GM21786 (cell line): ENCODE measurements at regions not wholly inside any gene's neighbourhood (a gene's known extent, or its start where the extent isn't known, plus 50 kb on each side); places are given as distances from the start of the nearest gene placed in this dataset.

Experiments used
- ATAC-seq: cut with Tn5 transposase; IDR thresholded peaks from one replicate; pipeline ENCODE4 v1.9.1; 2021; ENCODE audit not compliant: unreplicated experiment

DNA sequence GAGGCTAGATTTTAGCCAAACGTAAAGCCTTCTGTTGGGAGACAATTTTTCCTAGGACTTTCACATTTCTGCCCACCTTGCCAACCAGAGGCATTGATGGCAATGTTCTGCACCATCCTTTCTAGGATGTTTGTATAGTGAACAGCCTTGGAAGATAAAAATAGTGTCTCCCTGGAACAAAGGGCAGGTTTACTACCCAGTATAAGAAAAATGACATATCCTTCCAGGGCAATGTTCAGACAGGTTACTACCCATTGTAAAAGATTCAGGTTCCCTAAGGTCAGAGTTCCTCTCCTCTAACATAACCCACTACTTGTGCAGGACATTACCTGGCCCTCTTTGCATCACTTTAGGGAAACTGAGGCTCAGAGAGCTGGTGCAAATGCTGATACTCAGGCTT, 248.2 kb upstream of the VEPH1 start:
- ATAC-seq = no peak

DNA sequence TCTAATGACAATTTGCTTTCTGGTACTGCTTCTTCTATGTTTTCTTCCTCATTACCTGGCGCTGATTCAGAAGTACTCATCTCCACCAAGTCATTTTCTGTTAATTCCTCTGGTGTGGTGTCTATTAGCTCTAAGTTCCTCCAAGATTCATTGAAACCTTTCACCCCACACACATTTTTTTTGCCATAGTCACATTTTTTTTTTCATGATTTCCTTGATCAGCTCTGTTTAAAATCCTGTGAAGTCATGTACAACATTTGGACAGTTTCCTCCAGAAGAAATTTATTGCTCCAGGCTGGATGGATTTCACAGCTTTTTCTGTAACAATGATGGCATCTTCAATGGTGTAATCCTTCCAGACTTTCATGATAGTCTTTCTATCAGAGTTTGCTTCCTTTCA, 243.2 kb upstream of the VEPH1 start:
- ATAC-seq = no peak

- ATAC-seq = no peak
Measured at GRCh38 chr3:157741607-157742006, 238.4 kb upstream of the VEPH1 start.

- no peak for ATAC-seq
Measured at GRCh38 chr3:157738441-157738840, 235.2 kb upstream of the VEPH1 start.

- no peak for ATAC-seq
Measured at GRCh38 chr3:157718800-157719199, 215.6 kb upstream of the VEPH1 start.

- ATAC-seq = no peak
Measured at GRCh38 chr3:157713101-157713500, 209.9 kb upstream of the VEPH1 start.

DNA sequence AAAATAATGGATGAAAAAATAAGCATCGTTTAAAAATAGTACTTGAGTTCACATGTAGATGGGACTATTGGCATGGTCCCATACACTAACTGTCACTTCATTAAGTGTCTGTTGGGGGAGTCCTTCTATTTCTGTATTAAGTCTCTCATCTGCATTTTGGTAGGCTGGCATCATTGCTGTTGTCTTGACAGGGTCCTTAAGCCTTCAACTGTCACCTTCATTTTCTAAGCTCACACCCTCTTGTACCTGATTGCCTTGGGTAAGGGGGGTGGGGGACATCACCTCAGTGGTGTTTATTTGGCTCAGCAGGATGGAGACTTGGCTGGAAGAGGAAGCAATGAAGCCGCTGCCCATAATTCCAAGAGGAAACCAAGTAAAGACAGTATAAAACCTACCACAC, 202.0 kb upstream of the VEPH1 start:
- no peak for ATAC-seq

DNA sequence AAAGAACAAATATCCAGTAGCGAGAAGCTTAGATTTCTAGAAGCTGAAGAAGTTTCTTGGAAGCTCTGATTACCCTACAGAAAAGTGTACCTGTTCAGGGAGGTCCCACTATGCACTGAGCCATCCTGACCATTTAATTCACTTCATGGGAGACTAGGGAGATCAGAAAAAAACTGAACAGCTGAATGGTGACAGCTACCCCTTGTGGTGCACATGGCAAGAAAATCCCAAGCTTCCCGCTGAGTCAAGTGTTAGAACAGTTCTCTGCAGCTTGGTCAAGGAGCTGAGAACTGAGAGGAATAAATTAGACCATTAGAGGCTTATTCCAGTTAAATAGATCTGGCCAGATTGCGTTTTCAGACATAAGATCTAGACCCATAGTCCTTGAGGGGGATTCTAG, 197.2 kb upstream of the VEPH1 start:
- ATAC-seq = no peak

- no peak for ATAC-seq
Measured at GRCh38 chr3:157695586-157695985, 192.4 kb upstream of the VEPH1 start.

DNA sequence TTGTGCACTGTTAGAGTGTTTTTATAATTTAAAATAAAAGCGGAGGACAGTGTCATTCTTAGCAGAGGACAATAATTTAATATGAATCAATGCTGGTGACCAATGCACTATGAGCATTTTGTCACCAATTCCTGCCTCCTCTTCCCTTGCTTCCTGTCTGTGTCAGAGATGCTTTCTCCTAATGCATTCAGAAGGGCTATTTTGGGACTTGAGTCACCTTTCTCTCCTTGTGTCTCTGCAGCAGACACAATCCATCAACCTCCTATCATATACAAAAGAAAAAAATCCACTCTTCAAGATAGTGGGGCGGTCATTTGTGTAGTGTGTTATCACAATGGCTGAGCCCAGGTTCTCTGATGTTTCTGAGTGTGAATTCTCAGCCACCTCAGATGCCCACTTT, 191.9 kb upstream of the VEPH1 start:
- no peak for ATAC-seq

GRCh38 chr3:157693762-157694161, 190.5 kb upstream of the VEPH1 start:
- ATAC-seq = no peak

GRCh38 chr3:157692468-157692867, 189.3 kb upstream of the VEPH1 start:
- peak; percentile 93 for ATAC-seq

DNA sequence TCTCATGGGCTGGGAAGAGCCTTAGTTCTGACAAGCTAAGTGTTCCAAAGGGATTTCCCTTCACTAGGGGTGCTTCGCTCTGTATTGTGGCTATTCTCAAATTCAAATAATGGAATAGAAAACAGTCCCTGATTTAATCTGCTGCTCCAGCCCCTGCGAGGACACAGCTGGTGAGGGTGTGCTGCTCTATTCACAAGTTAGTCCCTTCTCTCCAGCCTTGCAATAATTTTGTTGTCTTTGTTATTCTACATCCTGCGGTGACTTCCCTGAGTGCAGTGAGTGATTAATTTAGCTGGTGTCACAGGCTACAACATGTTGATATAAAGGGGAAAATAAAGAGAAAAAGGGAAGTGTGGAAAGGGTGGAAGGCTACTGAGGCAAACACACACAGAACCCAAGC, 180.5 kb upstream of the VEPH1 start:
- no peak for ATAC-seq

DNA sequence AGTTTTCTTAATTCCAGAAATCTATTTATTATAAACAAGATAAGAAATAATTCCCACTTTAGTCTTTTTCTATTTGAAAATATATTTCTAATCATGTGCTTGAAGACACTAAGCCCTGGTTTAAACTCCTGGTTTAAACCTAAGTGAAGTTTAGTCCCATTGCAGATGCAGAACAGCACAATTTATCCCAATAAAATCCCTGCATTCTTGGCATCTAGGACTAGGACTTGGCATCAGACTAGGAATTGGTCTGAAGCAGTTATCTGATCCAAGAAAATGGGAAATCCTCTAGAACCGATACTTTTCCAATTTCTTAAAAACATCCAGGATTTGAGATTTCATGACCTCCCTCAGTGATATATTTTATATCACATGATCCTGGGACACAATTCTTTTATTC, 168.8 kb upstream of the VEPH1 start:
- ATAC-seq = no peak

- no peak for ATAC-seq
Measured at GRCh38 chr3:157671656-157672055, 168.4 kb upstream of the VEPH1 start.

- no peak for ATAC-seq
Measured at GRCh38 chr3:157669416-157669815, 166.2 kb upstream of the VEPH1 start.

DNA sequence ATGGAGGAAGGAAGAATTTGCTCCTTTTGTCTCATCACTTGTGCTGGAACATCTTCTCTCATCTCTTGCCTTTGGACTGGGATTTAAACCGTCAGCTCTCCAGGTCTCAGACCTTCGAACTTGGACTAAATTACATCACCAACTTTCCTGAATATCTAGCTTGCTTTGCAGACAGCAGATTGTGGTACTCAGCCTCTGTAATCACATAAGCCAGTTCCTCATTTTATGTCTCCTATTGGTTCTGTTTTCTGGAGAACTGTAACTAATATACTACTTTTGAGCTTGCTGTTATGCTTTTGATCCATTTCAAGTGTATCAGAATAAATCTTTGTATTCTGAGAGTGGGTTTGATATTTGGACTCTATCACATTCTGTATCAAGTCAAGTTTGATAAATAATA, 164.3 kb upstream of the VEPH1 start:
- ATAC-seq = no peak

DNA sequence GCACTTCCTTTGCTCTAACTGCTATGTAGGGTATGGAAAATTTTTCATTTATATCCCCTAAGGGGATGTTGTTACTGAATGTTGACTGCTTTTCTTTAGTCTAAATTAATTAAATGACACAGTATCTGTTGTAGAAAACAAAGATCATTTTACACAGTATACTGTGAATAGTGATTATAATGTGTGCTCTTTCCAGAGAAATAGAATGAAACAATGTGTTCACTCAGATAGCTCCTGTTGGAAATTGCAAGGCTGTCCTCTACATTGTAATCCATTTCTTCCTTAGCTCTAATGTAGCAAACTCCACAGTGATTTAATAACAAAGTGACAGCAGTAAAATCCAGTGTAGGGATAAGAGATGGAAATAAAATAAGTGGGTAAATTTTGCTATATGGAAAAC, 159.0 kb upstream of the VEPH1 start:
- no peak for ATAC-seq

- no peak for ATAC-seq
Measured at GRCh38 chr3:157660847-157661246, 157.6 kb upstream of the VEPH1 start.

DNA sequence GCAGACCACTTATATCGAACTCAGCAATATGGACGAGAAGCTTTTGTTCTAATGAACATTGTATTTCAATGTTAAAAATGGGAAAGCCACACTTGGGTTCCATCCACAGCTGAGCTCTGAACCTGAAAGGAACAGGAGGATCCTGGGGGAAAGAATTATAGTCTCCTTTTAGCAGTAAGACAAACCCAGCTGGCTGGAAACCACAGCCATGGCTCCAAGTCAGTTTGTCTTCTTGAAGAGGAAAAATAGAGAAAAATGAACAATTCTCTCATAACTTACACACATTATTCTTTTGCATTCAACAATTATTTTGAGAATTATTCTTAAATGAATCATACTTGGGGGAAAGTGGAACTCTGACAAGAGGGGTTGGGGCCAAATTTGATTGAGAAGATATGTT, 149.2 kb upstream of the VEPH1 start:
- ATAC-seq = no peak

DNA sequence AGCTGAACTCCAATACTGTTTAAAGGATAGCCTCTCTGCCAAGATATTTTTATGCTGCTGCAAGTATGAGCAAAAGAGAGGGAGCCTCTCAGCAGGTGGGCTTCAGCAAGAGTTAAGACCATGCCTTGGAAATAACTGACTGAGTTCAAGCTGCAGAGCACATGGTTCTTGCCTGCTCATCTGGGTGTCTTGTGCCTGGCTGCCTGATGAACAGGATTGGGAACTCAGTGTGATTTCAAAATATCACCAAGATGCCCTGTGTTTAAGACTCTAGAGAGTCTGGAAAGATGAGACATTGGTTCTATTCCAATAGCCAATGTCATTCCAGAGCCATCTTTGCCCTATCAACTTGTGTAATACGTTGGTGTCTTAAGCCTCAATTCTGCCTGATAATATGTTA, 147.5 kb upstream of the VEPH1 start:
- no peak for ATAC-seq

GRCh38 chr3:157650172-157650571, 147.0 kb upstream of the VEPH1 start:
- no peak for ATAC-seq

GRCh38 chr3:157649511-157649910, 146.3 kb upstream of the VEPH1 start:
- no peak for ATAC-seq

GRCh38 chr3:157647820-157648219, 144.6 kb upstream of the VEPH1 start:
- no peak for ATAC-seq
